HL-60 (cell line): ENCODE measurements at regions not wholly inside any gene's neighbourhood (a gene's known extent, or its start where the extent isn't known, plus 50 kb on each side); places are given as distances from the start of the nearest gene placed in this dataset.
"Not testable (repeated sequence)": the region's sequence is repeated elsewhere in the genome, so short reads cannot be mapped to it uniquely, and the experiment has no call there.

ENCODE experiments used
- DNase-seq, 2 experiments: peaks; one replicate each; pipeline ENCODE4 v3.0.0-alpha.2; 2010 to 2020; ENCODE audit warnings: low read depth in 1 of 2, low spot score in 1 of 2
- H3K27ac ChIP-seq: fragments of 250-450 bp; sonication (Bioruptor Pico); replicated peaks from 2 replicates; pipeline ENCODE4 v1.5.1; 2020; ENCODE audit warnings: mild to moderate bottlenecking, moderate library complexity
- H3K27me3 ChIP-seq: fragments of 250-450 bp; sonication (Bioruptor Pico); 2 replicates; pipeline ENCODE4 v1.5.1; 2021; ENCODE audit warnings: mild to moderate bottlenecking, moderate library complexity; ENCODE audit not compliant: insufficient read depth, poor library complexity, severe bottlenecking
- H3K4me3 ChIP-seq: replicated peaks from 2 replicates; pipeline ENCODE4 v1.5.1; 2011; ENCODE audit warnings: mild to moderate bottlenecking, control low read depth, low read length; ENCODE audit not compliant: insufficient read depth
- CTCF ChIP-seq: IDR thresholded peaks from one replicate; pipeline ENCODE4 v1.5.1; 2011; ENCODE audit warnings: low read length, control low read depth, inconsistent platforms; ENCODE audit not compliant: insufficient read depth
- GABPA ChIP-seq: IDR thresholded peaks from 2 replicates; pipeline ENCODE4 v1.6.1; 2012; ENCODE audit warnings: low read depth
- POLR2AphosphoS5 ChIP-seq: IDR thresholded peaks from 2 replicates; pipeline ENCODE4 v1.6.1; 2012; ENCODE audit warnings: low read depth
- REST ChIP-seq: IDR thresholded peaks from 2 replicates; pipeline ENCODE4 v1.6.1; 2012; ENCODE audit warnings: low read depth; ENCODE audit not compliant: insufficient replicate concordance
- SPI1 ChIP-seq: IDR thresholded peaks from 2 replicates; pipeline ENCODE4 v1.6.1; 2012; ENCODE audit warnings: low read depth, mild to moderate bottlenecking, borderline replicate concordance

DNA sequence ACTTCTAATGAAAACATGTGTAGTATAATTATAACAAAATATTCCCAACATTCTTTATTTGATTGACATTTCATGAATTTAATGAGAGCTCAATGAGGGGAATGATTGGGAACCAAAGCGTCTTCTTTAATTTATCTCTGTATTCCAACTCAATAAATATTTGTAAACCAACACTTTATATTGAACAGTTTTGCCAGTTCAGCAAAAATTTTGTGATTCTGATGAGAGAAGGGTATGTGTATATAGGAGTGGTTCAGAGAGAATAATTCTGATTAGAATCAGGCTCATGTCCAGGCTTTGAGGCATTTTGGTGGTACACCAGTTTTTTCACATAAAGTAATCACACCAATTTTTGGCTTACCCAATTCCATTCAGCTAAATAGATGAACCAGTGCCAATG lies 564.2 kb downstream of the TMTC2 start:
- no peak for DNase-seq
- Histone ChIP-seq H3K4me3 (no peak overlapping the region), H3K27ac (no peak overlapping the region), H3K27me3 (no peaks in the 10 kb centered on the region)
- TF ChIP-seq SPI1: no peak
- no peak for TF ChIP-seq CTCF
- TF ChIP-seq POLR2AphosphoS5: no peak
- no peak for TF ChIP-seq REST
- TF ChIP-seq GABPA: no peak

DNA sequence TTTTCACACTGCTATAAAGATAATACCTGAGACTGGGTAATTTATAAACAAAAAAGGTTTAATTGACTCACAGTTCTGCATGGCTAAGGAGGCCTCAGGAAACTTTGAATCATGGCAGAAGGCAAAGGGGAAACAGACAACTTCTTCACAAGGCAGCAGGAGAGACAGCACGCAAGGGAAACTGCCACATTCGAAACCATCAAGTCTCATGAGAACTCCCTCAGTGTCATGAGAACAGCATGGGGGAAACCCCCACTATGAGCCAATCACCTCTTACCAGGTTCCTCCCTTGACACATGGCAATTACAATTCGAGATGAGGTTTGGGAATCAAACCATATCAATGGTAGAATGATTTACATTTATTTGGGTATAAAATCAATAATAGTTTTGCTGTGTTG lies 558.5 kb downstream of the TMTC2 start:
- no peak for DNase-seq
- Histone ChIP-seq H3K27me3 (no peaks in the 10 kb centered on the region), H3K27ac (no peak overlapping the region), H3K4me3 (no peak overlapping the region)
- no peak for TF ChIP-seq CTCF
- no peak for TF ChIP-seq REST
- no peak for TF ChIP-seq SPI1
- TF ChIP-seq GABPA: no peak
- TF ChIP-seq POLR2AphosphoS5: no peak

GRCh38 chr12:83244001-83244400 lies 557.3 kb downstream of the TMTC2 start:
- TF ChIP-seq POLR2AphosphoS5 (no peak), SPI1 (no peak), CTCF (no peak), GABPA (no peak), REST (no peak)
- no peak for DNase-seq
- no peak overlapping the region for H3K4me3 ChIP-seq
- H3K27me3 ChIP-seq: no peaks in the 10 kb centered on the region
- no peak overlapping the region for H3K27ac ChIP-seq

DNA sequence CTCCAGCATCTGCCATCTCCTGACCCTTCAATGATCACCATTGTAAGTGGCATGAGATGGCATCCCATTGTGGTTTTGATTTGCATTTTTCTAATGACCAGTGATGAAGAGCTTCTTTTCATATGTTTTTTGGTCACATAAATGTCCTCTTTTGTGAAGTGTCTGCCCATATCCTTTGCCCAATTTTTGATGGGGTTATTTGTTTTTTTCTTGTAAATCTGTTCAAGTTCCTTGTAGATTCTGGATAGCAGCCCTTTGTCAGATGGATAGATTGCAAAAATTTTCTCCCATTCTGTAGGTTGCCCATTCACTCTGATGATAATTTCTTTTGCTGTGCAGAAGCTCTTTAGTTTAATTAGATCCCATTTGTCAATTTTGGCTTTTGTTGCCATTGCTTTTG lies 547.3 kb downstream of the TMTC2 start:
- H3K4me3 ChIP-seq, H3K27ac ChIP-seq, DNase-seq, H3K27me3 ChIP-seq: not testable (repeated sequence)

GRCh38 chr12:83226960-83227359 lies 540.3 kb downstream of the TMTC2 start:
- DNase-seq, H3K4me3 ChIP-seq, H3K27me3 ChIP-seq, H3K27ac ChIP-seq: not testable (repeated sequence)
